Calu3 (cell line): ENCODE measurements at regions not wholly inside any gene's neighbourhood (a gene's known extent, or its start where the extent isn't known, plus 50 kb on each side); places are given as distances from the start of the nearest gene placed in this dataset.

Source experiments
- BruUV-seq: library from RNA; stranded (reverse); fragments of 400-500 nt; replicated peaks from 2 replicates; lab custom pipeline; 2021; lab: Mats Ljungman, UMichigan
- CTCF ChIA-PET: fragments of 300-600 bp; sonication (Branson Sonifier 250); formaldehyde crosslinking; loops from one replicate; lab custom pipeline; 2022; ENCODE audit warnings: antibody characterized with exemption; lab: Charles Lee
- DNase-seq: peaks from one replicate; pipeline ENCODE4 v3.0.0; 2022
- H3K27ac Mint-ChIP-seq: one replicate; pipeline ENCODE4 v1.8.0; 2022; ENCODE audit warnings: mixed read lengths; ENCODE audit not compliant: unreplicated experiment
- H3K27me3 Mint-ChIP-seq: one replicate; pipeline ENCODE4 v1.8.0; 2022; ENCODE audit warnings: mixed read lengths; ENCODE audit not compliant: unreplicated experiment
- H3K36me3 Mint-ChIP-seq: one replicate; pipeline ENCODE4 v1.8.0; 2022; ENCODE audit warnings: mild to moderate bottlenecking, moderate library complexity, mixed read lengths; ENCODE audit not compliant: insufficient read depth, unreplicated experiment
- H3K4me1 Mint-ChIP-seq: one replicate; pipeline ENCODE4 v1.8.0; 2022; ENCODE audit warnings: mild to moderate bottlenecking, low read depth, mixed read lengths; ENCODE audit not compliant: unreplicated experiment
- H3K4me3 Mint-ChIP-seq: one replicate; pipeline ENCODE4 v1.8.0; 2022; ENCODE audit warnings: mild to moderate bottlenecking, low read depth, moderate library complexity, mixed read lengths; ENCODE audit not compliant: unreplicated experiment
- H3K9me3 Mint-ChIP-seq: one replicate; pipeline ENCODE4 v1.8.0; 2022; ENCODE audit warnings: low read depth, mixed read lengths; ENCODE audit not compliant: unreplicated experiment
- CTCF ChIP-seq: fragments of 200-600 bp; IDR thresholded peaks from one replicate; pipeline ENCODE4 v1.8.0; 2022; ENCODE audit warnings: antibody characterized with exemption; ENCODE audit not compliant: unreplicated experiment
- intact Hi-C: fragments of 100-400 bp; cut with micrococcal nuclease; formaldehyde crosslinking; loops from one replicate; pipeline ENCODE4 v1.10.0; 2022; ENCODE audit not compliant: unreplicated experiment

GRCh38 chr14:84988357-84988756, 541.6 kb upstream of the FLRT2 start:
- H3K27ac Mint-ChIP-seq, result no peak overlapping the region
- CTCF ChIA-PET, result no interaction called here
- H3K27me3 Mint-ChIP-seq, result no peaks in the 10 kb centered on the region
- H3K4me3 Mint-ChIP-seq, result no peak overlapping the region
- no peak for TF ChIP-seq CTCF
- DNase-seq, result no peak
- H3K4me1 Mint-ChIP-seq, result no peaks in the 10 kb centered on the region
- no TSS peak for BruUV-seq
- intact Hi-C loops, result no loop called here
- H3K9me3 Mint-ChIP-seq, result peaks cover 10% of the 10 kb centered on the region
- no peaks in the 10 kb centered on the region for H3K36me3 Mint-ChIP-seq

GRCh38 chr14:84991021-84991420, 538.9 kb upstream of the FLRT2 start:
- H3K27ac Mint-ChIP-seq, result no peak overlapping the region

GRCh38 chr14:84998216-84998615, 531.7 kb upstream of the FLRT2 start:
- no peak for TF ChIP-seq CTCF
- CTCF ChIA-PET, result no interaction called here
- intact Hi-C loops, result no loop called here
- peaks cover 17% of the 10 kb centered on the region for H3K9me3 Mint-ChIP-seq
- H3K36me3 Mint-ChIP-seq, result no peaks in the 10 kb centered on the region
- H3K4me3 Mint-ChIP-seq, result no peak overlapping the region
- H3K27ac Mint-ChIP-seq, result no peak overlapping the region
- H3K27me3 Mint-ChIP-seq, result no peaks in the 10 kb centered on the region
- H3K4me1 Mint-ChIP-seq, result no peaks in the 10 kb centered on the region
- no TSS peak for BruUV-seq
- DNase-seq, result no peak

More at GRCh38 chr14:84991021-84991420, 538.9 kb upstream of the FLRT2 start:
- intact Hi-C loops, result no loop called here
- Mint-ChIP-seq H3K4me1 (no peaks in the 10 kb centered on the region), H3K9me3 (peaks cover 13% of the 10 kb centered on the region), H3K4me3 (no peak overlapping the region), H3K27me3 (no peaks in the 10 kb centered on the region), H3K36me3 (no peaks in the 10 kb centered on the region)
- no peak for DNase-seq
- no peak for TF ChIP-seq CTCF
- CTCF ChIA-PET, result no interaction called here
- BruUV-seq, result no TSS peak

GRCh38 chr14:85002846-85003245, 527.1 kb upstream of the FLRT2 start:
- Mint-ChIP-seq H3K27ac (no peak overlapping the region), H3K27me3 (no peaks in the 10 kb centered on the region), H3K4me3 (no peak overlapping the region), H3K4me1 (no peaks in the 10 kb centered on the region), H3K36me3 (no peaks in the 10 kb centered on the region), H3K9me3 (peaks cover 12% of the 10 kb centered on the region)
- no peak for TF ChIP-seq CTCF
- intact Hi-C loops, result no loop called here
- DNase-seq, result no peak
- no TSS peak for BruUV-seq
- CTCF ChIA-PET, result no interaction called here
